IPS-20b (cell line): ENCODE measurements at regions not wholly inside any gene's neighbourhood (a gene's known extent, or its start where the extent isn't known, plus 50 kb on each side); places are given as distances from the start of the nearest gene placed in this dataset.

Experiments
- H3K27ac ChIP-seq: one replicate; pipeline ENCODE4 v1.5.1; 2013; ENCODE audit warnings: low read length
- H3K27me3 ChIP-seq: 2 replicates; pipeline ENCODE4 v1.6.1; 2013; ENCODE audit warnings: mild to moderate bottlenecking, low read length, inconsistent platforms; ENCODE audit not compliant: insufficient read depth
- H3K36me3 ChIP-seq: 2 replicates; pipeline ENCODE4 v1.6.1; 2013; ENCODE audit warnings: low read depth, mild to moderate bottlenecking, inconsistent platforms, low read length, moderate library complexity; ENCODE audit not compliant: insufficient read depth
- H3K4me1 ChIP-seq: 2 replicates; pipeline ENCODE4 v1.6.1; 2013; ENCODE audit warnings: mild to moderate bottlenecking, control low read depth, inconsistent platforms, low read length, moderate library complexity; ENCODE audit not compliant: insufficient read depth
- H3K4me3 ChIP-seq: 2 replicates; pipeline ENCODE4 v1.5.1; 2013; ENCODE audit warnings: mild to moderate bottlenecking, low read length, inconsistent platforms
- H3K9ac ChIP-seq: 2 replicates; pipeline ENCODE4 v1.6.1; 2013; ENCODE audit warnings: low read depth, mild to moderate bottlenecking, inconsistent platforms, low read length, moderate library complexity
- H3K9me3 ChIP-seq: 2 replicates; pipeline ENCODE4 v1.6.1; 2013; ENCODE audit warnings: mild to moderate bottlenecking, low read depth, low read length, inconsistent platforms; ENCODE audit not compliant: insufficient read depth

DNA sequence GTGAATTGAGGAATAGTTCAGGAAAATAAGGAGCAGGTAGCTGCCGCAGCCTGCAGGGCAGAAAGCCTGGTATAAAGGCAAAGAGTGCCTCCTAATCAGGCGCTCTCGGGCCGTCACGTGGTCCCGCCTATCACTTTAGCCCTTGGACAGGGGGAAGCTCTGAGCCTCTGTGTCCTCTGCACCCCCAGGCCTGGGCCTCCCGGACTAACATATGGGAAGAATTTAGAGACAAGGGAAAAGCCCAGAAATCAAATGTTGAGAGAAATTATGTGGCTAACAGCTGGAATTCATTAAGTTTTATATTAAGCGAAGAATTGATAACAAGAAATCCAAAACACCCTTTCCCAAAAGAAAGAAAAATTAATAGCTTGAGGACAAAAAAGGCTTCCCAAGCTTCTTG, 417.7 kb downstream of the ATP23 start:
- H3K9me3 ChIP-seq, result no peaks in the 10 kb centered on the region

DNA sequence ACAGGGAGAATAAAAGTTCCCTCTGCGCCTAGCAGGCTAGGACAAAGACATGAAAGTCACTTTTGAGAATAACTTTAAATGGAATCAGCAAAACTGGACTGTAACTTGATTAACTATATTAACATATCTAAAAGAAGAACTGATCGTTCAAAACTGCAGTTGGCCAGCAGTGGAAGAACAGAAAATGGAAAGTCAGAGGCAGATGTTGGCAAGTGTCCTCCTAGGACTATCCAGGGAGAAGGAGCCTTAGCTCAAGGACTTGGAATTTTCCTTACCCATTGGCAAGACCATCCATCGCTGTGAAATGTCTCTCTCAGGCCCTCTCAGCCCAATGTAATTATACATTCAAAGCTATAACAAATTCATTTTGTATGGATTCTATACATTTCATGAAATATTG, 419.7 kb downstream of the ATP23 start:
- H3K27ac ChIP-seq, result no peak overlapping the region
- no peak overlapping the region for H3K9ac ChIP-seq
- H3K27me3 ChIP-seq, result no peaks in the 10 kb centered on the region
- no peaks in the 10 kb centered on the region for H3K36me3 ChIP-seq
- H3K9me3 ChIP-seq, result no peaks in the 10 kb centered on the region
- no peaks in the 10 kb centered on the region for H3K4me1 ChIP-seq
- H3K4me3 ChIP-seq, result no peak overlapping the region

More for the DNA sequence above, 417.7 kb downstream of the ATP23 start:
- Histone ChIP-seq H3K9ac (no peak overlapping the region), H3K36me3 (no peaks in the 10 kb centered on the region), H3K4me1 (no peaks in the 10 kb centered on the region), H3K4me3 (no peak overlapping the region), H3K27ac (no peak overlapping the region), H3K27me3 (no peaks in the 10 kb centered on the region)

- H3K4me3 ChIP-seq, result no peak overlapping the region
- H3K27me3 ChIP-seq, result no peaks in the 10 kb centered on the region
- H3K36me3 ChIP-seq, result no peaks in the 10 kb centered on the region
- no peaks in the 10 kb centered on the region for H3K4me1 ChIP-seq
- no peak overlapping the region for H3K27ac ChIP-seq
- H3K9me3 ChIP-seq, result no peaks in the 10 kb centered on the region
- no peak overlapping the region for H3K9ac ChIP-seq
Measured at GRCh38 chr12:58363971-58364370, 422.6 kb downstream of the ATP23 start.

DNA sequence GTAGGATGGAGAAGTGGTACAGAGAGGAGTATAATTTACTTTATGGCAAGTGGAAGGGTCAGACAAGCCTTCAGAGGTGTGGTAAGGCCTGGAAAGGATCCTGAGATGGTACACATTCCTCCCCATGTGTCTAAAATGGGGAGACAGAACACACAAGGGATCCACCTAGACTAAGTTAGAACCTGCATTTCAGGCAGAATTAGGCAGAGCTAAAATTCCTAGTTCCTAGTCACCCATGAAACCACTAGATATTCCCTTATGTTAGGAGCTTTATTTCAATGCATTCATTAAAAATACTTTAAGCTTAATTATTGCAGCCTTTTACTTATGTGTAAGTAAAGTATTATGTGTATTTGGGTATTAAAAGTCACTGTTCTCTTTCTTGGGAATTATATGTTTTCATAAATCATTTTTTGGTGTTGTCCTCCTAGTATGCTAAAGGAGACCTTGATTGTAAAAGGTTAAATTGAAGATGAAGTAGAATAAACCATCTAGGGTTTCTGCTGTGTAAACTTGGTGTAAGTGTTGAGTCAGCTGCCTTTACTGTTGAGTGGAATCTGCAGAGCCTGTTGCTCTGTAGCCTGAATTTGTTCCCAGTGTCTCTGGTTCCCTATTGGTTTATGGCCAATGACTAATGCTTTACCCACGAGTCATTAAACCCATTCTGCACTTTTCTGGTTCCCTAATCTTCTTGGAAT, 423.2 kb downstream of the ATP23 start:
- Histone ChIP-seq H3K4me3 (no peak overlapping the region), H3K9ac (no peak overlapping the region), H3K4me1 (no peaks in the 10 kb centered on the region), H3K36me3 (no peaks in the 10 kb centered on the region), H3K27me3 (no peaks in the 10 kb centered on the region), H3K9me3 (no peaks in the 10 kb centered on the region), H3K27ac (no peak overlapping the region)

GRCh38 chr12:58365087-58365390, 423.7 kb downstream of the ATP23 start:
- H3K4me1 ChIP-seq, result no peaks in the 10 kb centered on the region
- no peak overlapping the region for H3K4me3 ChIP-seq
- no peak overlapping the region for H3K27ac ChIP-seq

GRCh38 chr12:58367041-58367440, 425.7 kb downstream of the ATP23 start:
- Histone ChIP-seq H3K36me3 (no peaks in the 10 kb centered on the region), H3K9me3 (no peaks in the 10 kb centered on the region), H3K27ac (no peak overlapping the region), H3K4me1 (no peaks in the 10 kb centered on the region), H3K4me3 (no peak overlapping the region), H3K9ac (no peak overlapping the region), H3K27me3 (no peaks in the 10 kb centered on the region)

More at GRCh38 chr12:58365087-58365390, 423.7 kb downstream of the ATP23 start:
- H3K9ac ChIP-seq, result no peak overlapping the region
- no peaks in the 10 kb centered on the region for H3K36me3 ChIP-seq
- H3K27me3 ChIP-seq, result no peaks in the 10 kb centered on the region
- H3K9me3 ChIP-seq, result no peaks in the 10 kb centered on the region

DNA sequence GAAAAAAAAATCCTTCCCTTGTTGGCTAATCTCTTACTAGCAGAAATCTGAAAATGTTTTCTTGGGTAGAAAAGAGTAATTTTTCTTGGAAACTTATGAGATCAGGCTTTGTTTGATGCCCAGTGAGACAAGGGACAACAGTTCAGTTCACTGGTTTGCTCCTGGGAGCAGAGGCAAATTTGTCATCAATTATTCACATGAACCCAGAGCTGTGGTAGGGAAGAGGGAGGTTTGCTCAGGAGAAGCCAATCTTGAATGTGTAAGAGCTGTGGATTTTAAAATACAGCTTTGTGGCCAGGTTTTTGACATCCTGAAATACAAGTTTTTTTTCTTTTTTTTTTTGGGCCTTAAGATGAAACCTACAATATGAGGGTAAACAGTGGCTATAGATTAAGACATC, 426.6 kb downstream of the ATP23 start:
- no peaks in the 10 kb centered on the region for H3K36me3 ChIP-seq
- H3K9ac ChIP-seq, result no peak overlapping the region
- H3K4me1 ChIP-seq, result no peaks in the 10 kb centered on the region
- no peaks in the 10 kb centered on the region for H3K9me3 ChIP-seq
- H3K27ac ChIP-seq, result no peak overlapping the region
- H3K4me3 ChIP-seq, result no peak overlapping the region
- no peaks in the 10 kb centered on the region for H3K27me3 ChIP-seq

DNA sequence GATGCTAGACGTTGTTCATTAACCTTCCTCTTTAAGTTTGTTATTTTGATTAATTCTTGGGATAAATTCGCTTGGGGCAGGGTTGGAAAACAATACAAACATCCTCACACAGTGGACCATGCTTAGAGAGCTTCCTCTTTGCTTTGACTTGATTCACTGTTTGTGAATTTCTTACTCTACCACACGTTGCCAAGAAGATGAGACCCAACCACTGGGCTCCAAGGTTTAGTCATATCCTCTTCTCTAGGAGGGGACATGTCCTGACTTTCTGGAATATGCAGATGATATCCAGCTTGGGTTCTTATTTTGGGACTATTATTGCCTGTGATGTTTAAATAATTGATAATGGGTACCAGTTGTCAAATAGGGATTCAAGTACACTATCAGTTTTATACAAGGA, 428.2 kb downstream of the ATP23 start:
- Histone ChIP-seq H3K4me1 (no peaks in the 10 kb centered on the region), H3K9me3 (no peaks in the 10 kb centered on the region), H3K36me3 (no peaks in the 10 kb centered on the region), H3K27me3 (no peaks in the 10 kb centered on the region), H3K27ac (no peak overlapping the region), H3K9ac (no peak overlapping the region), H3K4me3 (no peak overlapping the region)

DNA sequence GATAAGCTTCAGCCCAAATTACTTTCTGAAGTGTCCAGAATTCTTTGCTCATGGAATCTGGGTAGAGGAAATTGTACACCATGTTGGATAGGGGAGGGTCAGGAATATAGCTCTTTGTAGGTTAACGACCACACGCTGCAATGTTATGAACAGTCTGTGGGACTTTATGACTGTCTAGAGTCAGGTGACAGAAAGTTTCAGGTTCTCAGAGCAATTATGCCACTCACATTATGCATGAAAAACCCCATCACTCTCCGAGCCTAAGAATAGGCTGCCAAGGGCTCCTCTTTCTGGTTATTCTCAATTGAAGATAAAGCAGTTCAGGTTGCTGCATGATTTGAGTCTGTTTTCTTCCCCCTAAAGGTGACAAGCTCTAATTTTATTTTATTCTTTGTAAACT, 430.9 kb downstream of the ATP23 start:
- no peaks in the 10 kb centered on the region for H3K36me3 ChIP-seq
- no peaks in the 10 kb centered on the region for H3K4me1 ChIP-seq
- H3K4me3 ChIP-seq, result no peak overlapping the region
- no peaks in the 10 kb centered on the region for H3K27me3 ChIP-seq
- no peaks in the 10 kb centered on the region for H3K9me3 ChIP-seq
- H3K27ac ChIP-seq, result no peak overlapping the region
- no peak overlapping the region for H3K9ac ChIP-seq

- H3K36me3 ChIP-seq, result no peaks in the 10 kb centered on the region
- H3K27ac ChIP-seq, result no peak overlapping the region
- H3K4me3 ChIP-seq, result no peak overlapping the region
- no peaks in the 10 kb centered on the region for H3K9me3 ChIP-seq
- H3K9ac ChIP-seq, result no peak overlapping the region
- no peaks in the 10 kb centered on the region for H3K4me1 ChIP-seq
- no peaks in the 10 kb centered on the region for H3K27me3 ChIP-seq
Measured at GRCh38 chr12:58378028-58378427, 436.7 kb downstream of the ATP23 start.

- H3K27ac ChIP-seq, result no peak overlapping the region
- H3K9ac ChIP-seq, result no peak overlapping the region
- H3K4me3 ChIP-seq, result no peak overlapping the region
- H3K9me3 ChIP-seq, result no peaks in the 10 kb centered on the region
- H3K4me1 ChIP-seq, result peaks cover 6% of the 10 kb centered on the region; the same call in 1 of the 2 replicates
- H3K36me3 ChIP-seq, result no peaks in the 10 kb centered on the region
- no peaks in the 10 kb centered on the region for H3K27me3 ChIP-seq
Measured at GRCh38 chr12:58381546-58381945, 440.2 kb downstream of the ATP23 start.

GRCh38 chr12:58384196-58384595, 442.8 kb downstream of the ATP23 start:
- no peak overlapping the region for H3K9ac ChIP-seq
- H3K27me3 ChIP-seq, result no peaks in the 10 kb centered on the region
- H3K9me3 ChIP-seq, result no peaks in the 10 kb centered on the region
- H3K27ac ChIP-seq, result no peak overlapping the region
- no peak overlapping the region for H3K4me3 ChIP-seq
- no peaks in the 10 kb centered on the region for H3K36me3 ChIP-seq
- peaks cover 9% of the 10 kb centered on the region; the same call in 1 of the 2 replicates for H3K4me1 ChIP-seq
